ENCODE measurements at regions not wholly inside any gene's neighbourhood (a gene's known extent, or its start where the extent isn't known, plus 50 kb on each side); places are given as distances from the start of the nearest gene placed in this dataset.

DNA sequence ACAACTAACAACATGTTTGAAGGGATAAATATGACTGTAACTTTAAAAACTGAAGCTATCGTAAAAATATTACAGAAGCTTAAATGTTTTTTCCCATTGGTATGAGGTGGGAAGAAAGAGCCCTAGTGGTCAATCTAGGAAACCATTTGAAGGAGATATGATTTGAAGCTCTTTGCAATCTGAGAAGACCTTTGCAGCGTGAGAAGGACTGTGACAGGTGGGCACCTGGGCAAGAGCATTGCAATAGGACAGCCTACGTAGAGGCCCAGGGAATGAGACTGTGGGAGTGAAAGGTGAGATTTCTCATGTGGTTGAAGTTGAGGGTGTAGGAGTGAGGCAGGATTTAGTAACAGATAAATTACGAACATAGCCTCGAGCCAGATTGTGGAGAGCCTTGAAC, 108.0 kb upstream of the PDE7B start:
- no peak for TF ChIP-seq EZH2 (IDR thresholded peaks at IDR 0.05; ENCODE audit: borderline replicate concordance, low read depth, low read length, severe bottlenecking)
- TF ChIP-seq, protein P1, sequence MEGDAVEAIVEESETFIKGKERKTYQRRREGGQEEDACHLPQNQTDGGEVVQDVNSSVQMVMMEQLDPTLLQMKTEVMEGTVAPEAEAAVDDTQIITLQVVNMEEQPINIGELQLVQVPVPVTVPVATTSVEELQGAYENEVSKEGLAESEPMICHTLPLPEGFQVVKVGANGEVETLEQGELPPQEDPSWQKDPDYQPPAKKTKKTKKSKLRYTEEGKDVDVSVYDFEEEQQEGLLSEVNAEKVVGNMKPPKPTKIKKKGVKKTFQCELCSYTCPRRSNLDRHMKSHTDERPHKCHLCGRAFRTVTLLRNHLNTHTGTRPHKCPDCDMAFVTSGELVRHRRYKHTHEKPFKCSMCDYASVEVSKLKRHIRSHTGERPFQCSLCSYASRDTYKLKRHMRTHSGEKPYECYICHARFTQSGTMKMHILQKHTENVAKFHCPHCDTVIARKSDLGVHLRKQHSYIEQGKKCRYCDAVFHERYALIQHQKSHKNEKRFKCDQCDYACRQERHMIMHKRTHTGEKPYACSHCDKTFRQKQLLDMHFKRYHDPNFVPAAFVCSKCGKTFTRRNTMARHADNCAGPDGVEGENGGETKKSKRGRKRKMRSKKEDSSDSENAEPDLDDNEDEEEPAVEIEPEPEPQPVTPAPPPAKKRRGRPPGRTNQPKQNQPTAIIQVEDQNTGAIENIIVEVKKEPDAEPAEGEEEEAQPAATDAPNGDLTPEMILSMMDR (IDR thresholded peaks at IDR 0.05; ENCODE audit: borderline replicate concordance, extremely low read depth, low read length, poor library complexity, severe bottlenecking), result no peak
